ENCODE measurements at regions not wholly inside any gene's neighbourhood (a gene's known extent, or its start where the extent isn't known, plus 50 kb on each side); places are given as distances from the start of the nearest gene placed in this dataset.

- intact Hi-C loops (cut with DNase I; ENCODE audit: low total_unique reads) (loop anchor here (2.0 to 10.0 kb wide), 2 partner anchors 168 to 198 kb away; no protein-coding TSS in a partner anchor), in situ Hi-C loops (cut with MboI; ENCODE audit: low sequenced_read_pairs in 4 of 4) (loop anchor here in 3 of 4 donors (10.0 to 25.0 kb wide), 2 partner anchors 175 to 198 kb away; no protein-coding TSS in a partner anchor)
- Histone ChIP-seq H3K27me3 (no peaks in the 10 kb centered on the region), H3K4me3 (no peak overlapping the region), H3K4me1 (no peaks in the 10 kb centered on the region), H3K36me3 (no peaks in the 10 kb centered on the region), H3K9me3 (no peaks in the 10 kb centered on the region), H3K27ac (no peak overlapping the region)
- ATAC-seq, result peak in 1 of 2 donors; percentile 33
- DNase-seq, result no peak
- TF ChIP-seq POLR2A (IDR thresholded peaks at IDR 0.05) (no peak), CTCF (IDR thresholded peaks at IDR 0.05 in 4 of 5, conservative IDR thresholded peaks at IDR 0.05 in 1 of 5) (peak; percentile 47 to 74 (median 57))
These were observed 125.7 kb upstream of the CXADR start for GRCh38 chr21:17387030-17387617.

DNA sequence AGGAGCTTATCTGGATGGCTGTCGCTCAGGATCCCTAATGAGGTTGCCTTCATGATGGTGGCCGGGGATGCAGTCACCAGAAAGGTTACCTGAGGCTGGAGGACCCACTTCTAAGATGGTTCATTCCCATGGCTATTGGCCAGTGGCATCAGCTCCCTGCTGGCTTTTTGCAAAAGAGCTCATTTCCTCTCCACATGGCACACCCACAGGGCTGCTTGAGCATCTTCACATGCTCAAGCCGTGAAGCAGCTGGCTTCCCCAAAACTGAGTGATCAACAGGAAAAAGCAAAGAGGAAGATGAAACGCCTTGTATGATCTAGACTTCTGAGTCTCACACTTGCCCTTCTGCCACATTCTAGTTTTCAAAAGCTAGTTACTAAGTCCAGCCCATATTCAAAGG lies 124.6 kb upstream of the CXADR start:
- DNase-seq, result no peak
- ATAC-seq, result no peak
- no peaks in the 10 kb centered on the region for H3K27me3 ChIP-seq
- H3K9me3 ChIP-seq, result no peaks in the 10 kb centered on the region
- no peak overlapping the region for H3K4me3 ChIP-seq
- intact Hi-C loops (cut with DNase I; ENCODE audit: low total_unique reads) (loop anchor here (10.0 kb wide), 1 partner anchor 167 kb away; no protein-coding TSS in a partner anchor), in situ Hi-C loops (cut with MboI; ENCODE audit: low sequenced_read_pairs in 4 of 4) (loop anchor here in 3 of 4 donors (10.0 to 25.0 kb wide), 2 partner anchors 174 to 197 kb away; no protein-coding TSS in a partner anchor)
- no peaks in the 10 kb centered on the region for H3K4me1 ChIP-seq
- H3K36me3 ChIP-seq, result no peaks in the 10 kb centered on the region
- TF ChIP-seq CTCF (IDR thresholded peaks at IDR 0.05 in 4 of 5, conservative IDR thresholded peaks at IDR 0.05 in 1 of 5) (no peak), POLR2A (IDR thresholded peaks at IDR 0.05) (no peak)
- H3K27ac ChIP-seq, result no peak overlapping the region

DNA sequence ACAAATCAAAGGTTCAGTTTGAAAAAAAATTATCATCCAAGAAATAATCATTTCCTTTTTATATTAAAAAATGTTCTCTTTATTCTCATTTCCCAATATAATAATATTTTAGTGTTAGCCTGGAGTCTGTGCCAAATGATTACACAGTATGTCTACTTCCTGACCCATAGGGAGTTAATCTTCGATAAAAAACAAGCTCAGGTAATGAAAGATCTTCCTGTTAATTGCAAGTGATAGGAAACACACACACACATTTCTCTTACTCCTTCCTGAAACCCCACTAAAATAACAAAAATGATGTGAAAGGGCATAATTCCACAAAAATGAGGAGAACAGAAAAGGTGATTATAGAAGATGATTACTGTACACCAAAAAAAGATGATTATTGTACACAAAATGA lies 123.5 kb upstream of the CXADR start:
- H3K4me1 ChIP-seq, result no peaks in the 10 kb centered on the region
- DNase-seq (no peak), ATAC-seq (no peak)
- no peaks in the 10 kb centered on the region for H3K9me3 ChIP-seq
- in situ Hi-C loops (cut with MboI; ENCODE audit: low sequenced_read_pairs in 4 of 4) (loop anchor here in 3 of 4 donors (10.0 to 25.0 kb wide), 2 partner anchors 173 to 195 kb away; no protein-coding TSS in a partner anchor), intact Hi-C loops (cut with DNase I; ENCODE audit: low total_unique reads) (loop anchor here (10.0 kb wide), 1 partner anchor 165 kb away; no protein-coding TSS in a partner anchor)
- no peak for TF ChIP-seq POLR2A (IDR thresholded peaks at IDR 0.05)
- no peak for TF ChIP-seq CTCF (IDR thresholded peaks at IDR 0.05 in 4 of 5, conservative IDR thresholded peaks at IDR 0.05 in 1 of 5)
- no peaks in the 10 kb centered on the region for H3K36me3 ChIP-seq
- no peaks in the 10 kb centered on the region for H3K27me3 ChIP-seq
- no peak overlapping the region for H3K4me3 ChIP-seq
- no peak overlapping the region for H3K27ac ChIP-seq

GRCh38 chr21:17390569-17390968 lies 122.3 kb upstream of the CXADR start:
- Histone ChIP-seq H3K4me1 (no peaks in the 10 kb centered on the region), H3K9me3 (no peaks in the 10 kb centered on the region), H3K36me3 (no peaks in the 10 kb centered on the region), H3K27ac (no peak overlapping the region), H3K27me3 (no peaks in the 10 kb centered on the region), H3K4me3 (no peak overlapping the region)
- in situ Hi-C loops (cut with MboI; ENCODE audit: low sequenced_read_pairs in 4 of 4), result loop anchor here in 2 of 4 donors (25.0 kb wide), 1 partner anchor 172 kb away; no protein-coding TSS in a partner anchor
- TF ChIP-seq POLR2A (IDR thresholded peaks at IDR 0.05), result no peak
- no peak for TF ChIP-seq CTCF (IDR thresholded peaks at IDR 0.05 in 4 of 5, conservative IDR thresholded peaks at IDR 0.05 in 1 of 5)
- DNase-seq (no peak), ATAC-seq (no peak)
- intact Hi-C loops (cut with DNase I; ENCODE audit: low total_unique reads), result no loop called here

All from gastrocnemius medialis (tissue), 4 donors.